Body of pancreas (tissue), 4 donors: ENCODE measurements at regions not wholly inside any gene's neighbourhood (a gene's known extent, or its start where the extent isn't known, plus 50 kb on each side); places are given as distances from the start of the nearest gene placed in this dataset.

ENCODE experiments used
- POLR2A ChIP-seq, 3 donors: fragments of 450-650 bp; IDR thresholded peaks; one replicate each; pipeline ENCODE4 v1.6.1; 2016; ENCODE audit warnings: antibody characterized with exemption in 3 of 3, mild to moderate bottlenecking in 2 of 3
- TF ChIP-seq, protein P1 (sequence below), 7 experiments: fragments of 450-650 bp in 4 of 7; fragments of 200-600 bp in 3 of 7; sonication (generic) in 3 of 7; IDR thresholded peaks; one replicate each; pipeline ENCODE4 v1.5.1; 2016 to 2019; ENCODE audit warnings: antibody characterized with exemption in 7 of 7

DNA sequence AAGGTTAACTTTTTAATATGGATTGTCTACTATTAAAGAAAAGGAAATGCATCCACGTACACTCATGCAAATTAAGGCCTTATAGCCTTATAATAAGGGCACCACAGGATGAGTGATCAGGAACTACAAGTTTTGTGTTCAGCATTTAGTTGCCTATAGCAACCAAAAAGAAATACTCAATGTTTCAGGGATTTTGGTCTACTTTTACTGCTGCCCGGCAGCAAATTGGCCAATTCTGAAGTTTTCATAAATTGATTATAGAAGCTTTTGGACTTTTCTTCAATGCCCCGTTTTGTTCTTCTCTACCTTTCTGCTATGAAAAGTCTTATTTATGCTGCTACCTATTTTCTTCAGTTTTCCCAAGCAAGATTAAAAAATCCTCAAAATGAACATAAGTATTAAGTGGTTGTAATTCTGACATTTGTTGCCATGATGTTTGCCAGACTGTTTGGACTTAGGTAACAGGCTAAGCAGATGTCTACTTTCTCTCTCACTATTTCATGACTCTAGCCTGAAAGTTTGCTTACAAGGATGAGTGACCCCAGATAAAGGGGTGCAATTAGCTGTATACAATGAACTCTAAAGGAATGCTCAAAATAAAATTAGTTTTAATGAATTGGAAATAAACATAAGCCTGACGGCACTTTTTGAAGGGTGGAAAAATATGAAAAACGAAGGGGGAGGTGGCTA, 391.5 kb upstream of the DAB2 start:
- TF ChIP-seq, protein P1, sequence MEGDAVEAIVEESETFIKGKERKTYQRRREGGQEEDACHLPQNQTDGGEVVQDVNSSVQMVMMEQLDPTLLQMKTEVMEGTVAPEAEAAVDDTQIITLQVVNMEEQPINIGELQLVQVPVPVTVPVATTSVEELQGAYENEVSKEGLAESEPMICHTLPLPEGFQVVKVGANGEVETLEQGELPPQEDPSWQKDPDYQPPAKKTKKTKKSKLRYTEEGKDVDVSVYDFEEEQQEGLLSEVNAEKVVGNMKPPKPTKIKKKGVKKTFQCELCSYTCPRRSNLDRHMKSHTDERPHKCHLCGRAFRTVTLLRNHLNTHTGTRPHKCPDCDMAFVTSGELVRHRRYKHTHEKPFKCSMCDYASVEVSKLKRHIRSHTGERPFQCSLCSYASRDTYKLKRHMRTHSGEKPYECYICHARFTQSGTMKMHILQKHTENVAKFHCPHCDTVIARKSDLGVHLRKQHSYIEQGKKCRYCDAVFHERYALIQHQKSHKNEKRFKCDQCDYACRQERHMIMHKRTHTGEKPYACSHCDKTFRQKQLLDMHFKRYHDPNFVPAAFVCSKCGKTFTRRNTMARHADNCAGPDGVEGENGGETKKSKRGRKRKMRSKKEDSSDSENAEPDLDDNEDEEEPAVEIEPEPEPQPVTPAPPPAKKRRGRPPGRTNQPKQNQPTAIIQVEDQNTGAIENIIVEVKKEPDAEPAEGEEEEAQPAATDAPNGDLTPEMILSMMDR (IDR thresholded peaks at IDR 0.05): no peak
- no peak for TF ChIP-seq POLR2A (IDR thresholded peaks at IDR 0.05)
